Islet precursor cell (in vitro differentiated cells): ENCODE measurements at regions not wholly inside any gene's neighbourhood (a gene's known extent, or its start where the extent isn't known, plus 50 kb on each side); places are given as distances from the start of the nearest gene placed in this dataset.
A peak's percentile ranks its signal among the peaks of the same experiment; 100 is the strongest.

ENCODE experiments used
- DNase-seq: peaks from one replicate; pipeline ENCODE4 v3.0.0-alpha.2; 2018

DNA sequence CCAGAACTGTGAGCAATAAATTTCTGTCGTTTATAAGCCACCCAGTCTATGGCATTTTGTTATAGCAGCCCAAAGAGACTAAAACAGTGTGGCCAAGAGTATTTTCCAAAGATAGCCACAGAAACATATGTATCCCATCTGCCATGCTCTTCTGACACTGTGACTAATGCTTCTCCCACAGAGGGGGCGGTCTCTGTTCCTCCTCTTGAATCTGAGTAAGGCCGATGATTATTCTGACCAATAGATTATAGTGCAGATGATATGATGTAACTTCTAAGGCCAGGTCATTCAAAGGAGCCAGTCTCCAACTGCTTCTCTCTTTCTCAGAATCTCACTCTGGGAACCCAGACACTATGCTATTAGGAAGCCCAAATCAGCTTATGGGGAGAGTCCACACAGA lies 570.7 kb downstream of the BCOR start:
- DNase-seq, result no peak

- DNase-seq, result no peak
Measured at GRCh38 chrX:39528161-39528916, 569.4 kb downstream of the BCOR start.

GRCh38 chrX:39532761-39533160 lies 565.0 kb downstream of the BCOR start:
- DNase-seq, result peak; percentile 41

DNA sequence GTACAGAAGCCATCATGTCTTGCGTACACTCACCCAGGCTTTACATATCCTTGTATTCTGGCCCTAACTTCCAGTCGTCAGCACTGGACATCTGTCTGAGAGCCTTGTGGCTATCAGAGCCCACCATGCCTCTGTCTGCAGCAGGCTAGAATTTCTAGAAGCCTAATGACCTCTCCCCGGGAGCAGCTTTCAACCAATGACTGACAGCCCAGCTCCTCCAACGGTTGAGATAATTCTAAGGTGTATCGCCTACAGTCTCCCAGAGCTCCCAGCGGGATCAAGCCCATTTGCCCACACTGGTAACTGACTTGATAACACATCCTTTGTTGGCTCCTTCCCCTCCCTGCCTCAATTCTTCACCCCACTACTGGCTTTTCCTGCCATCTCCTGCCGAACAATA lies 562.8 kb downstream of the BCOR start:
- peak; percentile 43 for DNase-seq

GRCh38 chrX:39536211-39536610 lies 561.5 kb downstream of the BCOR start:
- no peak for DNase-seq

- DNase-seq, result peak; percentile 22
Measured at GRCh38 chrX:39541881-39542280, 555.9 kb downstream of the BCOR start.

DNA sequence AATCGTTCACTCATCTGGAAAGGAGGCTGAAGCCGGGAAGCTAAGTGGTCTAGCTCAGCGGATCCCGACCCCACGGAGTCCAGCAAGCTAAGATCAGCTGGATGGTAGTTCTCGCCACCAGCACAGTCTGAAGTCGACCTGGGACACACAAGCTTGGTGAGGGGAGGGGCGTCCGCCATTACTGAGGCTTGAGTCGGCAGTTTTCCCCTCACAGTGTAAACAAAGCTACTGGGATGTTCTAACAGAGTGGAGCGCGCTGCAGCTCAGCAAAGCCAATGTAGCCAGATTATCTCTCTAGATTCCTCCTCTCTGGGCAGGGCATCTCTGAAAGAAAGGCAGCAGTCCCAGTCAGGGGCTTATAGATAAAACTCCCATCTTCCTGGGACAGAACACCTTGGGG lies 555.4 kb downstream of the BCOR start:
- DNase-seq, result no peak

- DNase-seq, result peak; percentile 71
Measured at GRCh38 chrX:39550795-39551361, 546.9 kb downstream of the BCOR start.

DNA sequence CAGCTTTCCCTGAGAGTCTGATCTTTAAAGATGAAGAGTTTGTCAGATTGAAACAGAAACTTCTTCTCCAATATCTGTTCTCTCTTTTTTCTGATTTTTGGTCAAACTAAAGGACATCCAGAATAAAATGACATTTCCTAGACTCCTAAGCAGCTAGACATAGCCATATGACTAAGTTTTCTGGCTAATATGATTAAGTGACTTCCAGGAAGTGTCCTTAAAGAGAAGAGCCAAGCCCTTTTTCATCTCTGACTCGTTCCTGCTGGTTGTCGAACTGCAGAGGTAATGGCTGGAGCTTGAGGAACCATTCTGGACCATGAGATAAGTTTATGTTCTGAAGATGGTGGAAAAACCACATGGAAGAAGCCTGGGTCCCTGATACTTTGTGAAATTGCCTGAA lies 546.0 kb downstream of the BCOR start:
- peak; percentile 10 for DNase-seq

- no peak for DNase-seq
Measured at GRCh38 chrX:39555431-39555830, 542.3 kb downstream of the BCOR start.

DNA sequence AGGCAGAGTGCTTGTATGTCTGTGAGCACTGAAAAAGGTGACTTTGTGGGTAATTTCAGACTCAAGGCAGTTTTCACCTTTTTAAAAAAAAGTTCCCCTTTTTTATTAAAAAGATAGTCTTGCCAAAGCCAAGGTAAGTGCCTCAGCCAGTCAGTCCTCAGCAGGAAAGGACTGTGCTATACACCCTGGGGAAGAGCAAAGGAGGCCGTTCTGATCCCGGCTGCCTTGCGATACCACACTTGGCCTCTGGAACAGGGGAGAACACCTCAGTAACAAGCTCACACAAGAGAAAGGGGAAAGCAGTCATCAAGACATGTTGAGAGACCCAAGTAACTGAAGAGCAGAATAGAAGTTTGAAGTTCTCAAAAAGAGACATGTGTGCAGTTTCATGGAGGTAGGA lies 541.7 kb downstream of the BCOR start:
- peak; percentile 54 for DNase-seq

- DNase-seq, result peak; percentile 6
Measured at GRCh38 chrX:39559229-39559628, 538.5 kb downstream of the BCOR start.

DNA sequence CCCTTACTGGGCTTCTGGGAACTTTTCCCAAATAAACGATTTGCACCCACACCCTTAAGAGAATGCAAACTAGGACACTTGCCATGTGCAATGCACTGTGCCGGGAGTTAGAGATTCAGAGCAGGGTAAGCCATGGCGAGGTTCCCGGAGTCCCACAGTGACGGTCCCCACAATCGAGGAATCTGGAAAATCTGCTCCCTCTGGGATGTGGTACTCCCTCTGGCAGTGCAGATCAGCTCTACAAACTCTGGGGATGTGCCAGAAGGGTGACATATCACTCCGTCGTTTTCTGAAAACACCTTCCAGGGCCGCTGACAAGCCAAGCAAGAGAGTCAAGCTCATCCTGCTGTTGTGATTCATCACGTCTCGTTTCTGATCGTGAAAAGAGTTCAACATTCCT lies 537.5 kb downstream of the BCOR start:
- peak; percentile 41 for DNase-seq

DNA sequence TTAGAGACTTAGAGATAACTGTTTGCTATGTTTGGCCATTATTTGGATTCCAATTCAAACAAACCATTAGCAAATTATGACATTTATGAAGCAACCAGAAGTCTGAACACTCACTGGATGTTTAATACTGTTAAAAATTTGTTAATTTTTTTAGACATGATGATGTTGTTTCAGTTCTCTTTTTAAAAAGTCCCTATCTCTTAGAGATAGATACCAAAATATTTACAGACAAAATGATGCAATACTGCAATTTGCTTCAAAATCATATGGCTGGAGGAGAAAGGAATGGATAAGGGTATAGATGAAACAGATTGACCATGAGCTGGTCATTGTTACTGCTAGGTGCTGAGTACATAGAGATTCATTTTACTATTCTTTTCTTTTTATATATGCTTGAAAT lies 534.6 kb downstream of the BCOR start:
- no peak for DNase-seq

DNA sequence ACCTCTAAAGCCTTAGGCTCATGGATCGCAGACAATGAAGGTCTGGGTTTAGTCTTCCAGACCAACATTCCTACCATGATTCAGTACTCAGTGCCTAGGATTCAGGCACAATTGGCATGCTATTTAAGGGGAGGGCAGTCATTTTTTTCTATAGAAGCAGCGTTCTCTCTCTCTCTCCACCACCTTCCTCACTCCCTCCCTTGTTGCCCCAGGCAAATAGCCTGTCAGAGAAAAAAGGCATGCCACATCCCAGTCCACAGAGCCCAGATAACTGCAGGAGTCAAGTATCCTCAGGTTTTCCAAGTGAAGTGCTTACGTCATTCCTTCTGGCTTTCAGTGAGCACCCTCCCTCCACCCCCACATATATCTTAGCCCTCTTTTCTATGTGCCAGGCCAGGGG lies 533.0 kb downstream of the BCOR start:
- peak; percentile 88 for DNase-seq

GRCh38 chrX:39574178-39574577 lies 523.6 kb downstream of the BCOR start:
- DNase-seq, result no peak

GRCh38 chrX:39576041-39576872 lies 521.5 kb downstream of the BCOR start:
- DNase-seq, result peak; percentile 60

DNA sequence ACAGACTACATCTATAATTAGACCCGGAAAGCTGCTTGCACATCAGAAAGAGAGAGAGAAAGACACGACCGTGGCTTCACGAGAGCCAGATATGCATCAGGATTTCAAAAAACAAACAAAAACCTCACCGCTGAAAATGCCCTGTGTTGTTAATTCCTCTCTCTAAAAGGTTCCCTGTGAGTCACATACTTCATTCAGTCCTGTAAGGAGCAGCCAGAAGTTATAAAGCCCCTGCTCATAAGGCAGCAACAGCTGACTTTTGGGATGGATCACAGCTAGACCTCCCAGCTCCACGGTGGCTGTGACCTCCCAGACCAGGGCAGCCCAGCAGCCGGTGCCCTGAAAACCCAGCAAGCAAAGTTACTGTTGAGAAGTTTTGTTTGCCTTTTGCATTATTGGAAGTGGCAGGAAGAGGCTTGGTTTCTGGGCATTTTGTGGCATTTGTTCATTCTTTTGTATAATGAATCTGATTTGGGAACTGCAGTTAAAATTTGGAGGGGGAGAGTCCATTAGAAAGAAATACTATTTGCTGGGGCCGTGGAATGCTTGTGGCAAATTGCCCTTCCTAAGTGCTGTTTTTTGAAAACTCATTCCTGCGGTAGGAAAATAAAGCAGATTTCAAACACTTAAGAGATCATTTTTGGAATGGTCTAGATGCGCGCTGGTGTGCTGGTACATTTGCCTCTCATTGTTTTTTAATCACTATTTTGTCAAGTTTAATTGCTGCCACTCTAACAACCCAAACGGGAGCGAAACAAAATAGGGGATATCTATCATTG lies 520.4 kb downstream of the BCOR start:
- DNase-seq, result peak; percentile 73

DNA sequence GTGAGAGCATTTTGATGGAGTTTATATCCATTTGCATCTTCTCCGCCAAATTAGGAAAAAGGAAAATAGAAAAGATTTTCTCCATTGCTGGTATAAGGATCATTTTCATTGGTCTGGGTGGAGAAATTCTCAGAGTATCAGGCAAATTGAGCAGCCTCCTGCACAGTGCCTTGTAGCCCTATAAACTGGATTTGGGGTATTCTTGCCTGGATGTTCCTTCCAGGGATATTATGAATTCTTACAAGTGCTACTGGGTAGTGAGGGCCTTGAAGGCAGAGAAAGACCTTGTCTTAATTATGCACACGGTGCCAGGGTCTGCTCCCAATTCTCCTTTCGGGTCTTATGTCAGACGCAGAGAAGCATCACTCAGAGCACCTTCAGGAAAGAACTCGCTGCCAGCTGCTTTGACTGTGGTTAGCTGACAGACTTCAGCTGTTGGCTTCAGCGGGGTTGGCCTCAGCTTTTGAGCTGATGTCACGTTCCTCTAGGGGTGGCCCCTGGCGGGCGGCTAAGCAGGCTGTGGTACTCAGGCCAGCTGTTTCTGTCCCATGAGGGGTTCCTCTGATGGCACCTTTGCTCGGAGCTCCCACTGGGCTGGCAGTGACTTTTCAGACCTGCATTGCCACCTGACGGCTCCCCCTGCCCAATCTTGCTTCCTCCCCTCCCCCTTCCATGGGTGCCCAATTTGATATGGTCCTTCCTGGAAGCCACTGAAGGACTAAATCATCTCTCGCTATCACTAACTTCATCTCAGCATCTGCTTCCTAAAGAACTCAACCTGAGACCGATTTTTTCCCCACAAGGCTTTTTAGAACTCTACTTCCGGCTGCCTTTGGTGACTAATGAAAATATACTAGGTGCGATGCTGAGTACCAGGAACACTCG lies 519.5 kb downstream of the BCOR start:
- DNase-seq, result no peak

- DNase-seq, result no peak
Measured at GRCh38 chrX:39580043-39580442, 517.7 kb downstream of the BCOR start.

DNA sequence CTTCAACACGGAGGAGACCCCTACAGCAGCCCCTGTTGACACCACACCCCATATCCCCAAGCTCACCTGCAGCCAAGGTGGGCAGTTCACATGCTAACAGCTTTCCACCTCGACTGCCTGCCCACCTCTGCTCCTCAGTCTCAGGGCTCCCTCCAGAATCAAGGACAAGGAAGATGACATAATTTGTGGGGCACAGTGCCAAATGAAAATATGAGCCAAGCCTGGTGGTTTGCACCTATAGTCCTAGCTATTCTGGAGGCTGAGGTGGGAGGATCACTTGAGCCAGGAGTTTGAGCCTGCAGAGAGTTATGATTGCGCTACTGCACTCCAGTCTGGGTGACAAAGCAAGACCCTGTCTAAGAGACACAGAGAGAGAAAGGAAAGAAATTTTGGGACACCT lies 516.3 kb downstream of the BCOR start:
- no peak for DNase-seq

DNA sequence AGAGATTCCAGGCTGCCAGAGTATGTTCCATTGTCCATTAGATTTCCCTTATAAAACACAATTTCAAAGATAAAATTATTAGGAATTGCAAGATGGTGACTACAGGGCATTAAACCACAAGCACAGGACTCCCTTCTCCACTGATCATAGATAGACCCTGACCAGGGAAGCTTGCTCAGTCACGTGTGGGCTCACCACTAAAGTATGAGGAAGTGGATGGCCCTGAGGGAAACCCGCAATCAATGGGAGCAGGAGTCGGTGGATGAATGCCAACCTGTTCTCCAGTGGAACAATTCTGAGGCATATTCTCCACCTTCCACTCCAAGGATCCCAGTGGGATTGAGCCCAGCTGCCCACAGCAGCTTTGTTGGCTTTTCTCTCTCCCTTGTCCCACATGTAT lies 515.7 kb downstream of the BCOR start:
- DNase-seq, result peak; percentile 68
